ENCODE measurements at regions not wholly inside any gene's neighbourhood (a gene's known extent, or its start where the extent isn't known, plus 50 kb on each side); places are given as distances from the start of the nearest gene placed in this dataset.

- TF ChIP-seq CTCF (IDR thresholded peaks at IDR 0.05; ENCODE audit: low read depth, low read length) (no peak), POLR2A (IDR thresholded peaks at IDR 0.05; ENCODE audit: extremely low read depth, insufficient read length) (no peak), MAX (IDR thresholded peaks at IDR 0.05; ENCODE audit: low read depth, low read length) (no peak)
Observed at GRCh38 chr13:106416645-106417044, 118.8 kb downstream of the EFNB2 start.

Measured in NB4 (cell line).